Vagina (tissue), 2 donors: ENCODE measurements at regions not wholly inside any gene's neighbourhood (a gene's known extent, or its start where the extent isn't known, plus 50 kb on each side); places are given as distances from the start of the nearest gene placed in this dataset.
A peak's percentile ranks its signal among the peaks of the same experiment; 100 is the strongest.

Experiments
- CTCF ChIP-seq, 3 experiments: fragments of 450-650 bp in 2 of 3; fragments of 200-600 bp in 1 of 3; sonication (generic) in 1 of 3; IDR thresholded peaks; one replicate each; pipeline ENCODE4 v1.5.1; 2017 to 2019; ENCODE audit warnings: antibody characterized with exemption in 3 of 3, mild to moderate bottlenecking in 2 of 3, moderate library complexity in 2 of 3
- POLR2AphosphoS5 ChIP-seq, 2 donors: sonication (generic); formaldehyde crosslinking; IDR thresholded peaks; one replicate each; pipeline ENCODE4 v1.9.0; 2017; ENCODE audit warnings: antibody characterized with exemption in 2 of 2, mild to moderate bottlenecking in 2 of 2, low read depth in 1 of 2; ENCODE audit not compliant: insufficient read depth in 1 of 2

- TF ChIP-seq CTCF (IDR thresholded peaks at IDR 0.05) (no peak), POLR2AphosphoS5 (IDR thresholded peaks at IDR 0.05; ENCODE audit: insufficient read depth in 1 of 2, low read depth in 1 of 2) (peak in 1 of 2 donors; percentile 64)
Observed at GRCh38 chr13:99057310-99057975, 79.6 kb upstream of the DOCK9 start.
